GM12874 (cell line): ENCODE measurements at regions not wholly inside any gene's neighbourhood (a gene's known extent, or its start where the extent isn't known, plus 50 kb on each side); places are given as distances from the start of the nearest gene placed in this dataset.

Source experiments
- CTCF ChIP-seq: IDR thresholded peaks from 2 replicates; pipeline ENCODE4 v1.5.1; 2011; ENCODE audit warnings: low read depth, mild to moderate bottlenecking, control low read depth, low read length, moderate library complexity; ENCODE audit not compliant: insufficient read depth

- no peak for TF ChIP-seq CTCF
These were observed 499.4 kb upstream of the MDFIC2 start for GRCh38 chr3:70811880-70812279.

- TF ChIP-seq CTCF, result no peak
These were observed 496.4 kb upstream of the MDFIC2 start for GRCh38 chr3:70808881-70809280.

- TF ChIP-seq CTCF, result no peak
These were observed 494.1 kb upstream of the MDFIC2 start for GRCh38 chr3:70806556-70806955.

GRCh38 chr3:70806021-70806420 lies 493.6 kb upstream of the MDFIC2 start:
- TF ChIP-seq CTCF, result no peak

GRCh38 chr3:70805061-70805889 lies 492.8 kb upstream of the MDFIC2 start:
- no peak for TF ChIP-seq CTCF

GRCh38 chr3:70803891-70804290 lies 491.5 kb upstream of the MDFIC2 start:
- TF ChIP-seq CTCF, result no peak

GRCh38 chr3:70803319-70803718 lies 490.9 kb upstream of the MDFIC2 start:
- TF ChIP-seq CTCF, result no peak

- TF ChIP-seq CTCF, result no peak
These were observed 488.5 kb upstream of the MDFIC2 start for GRCh38 chr3:70800951-70801350.
